ENCODE measurements at regions not wholly inside any gene's neighbourhood (a gene's known extent, or its start where the extent isn't known, plus 50 kb on each side); places are given as distances from the start of the nearest gene placed in this dataset.

DNA sequence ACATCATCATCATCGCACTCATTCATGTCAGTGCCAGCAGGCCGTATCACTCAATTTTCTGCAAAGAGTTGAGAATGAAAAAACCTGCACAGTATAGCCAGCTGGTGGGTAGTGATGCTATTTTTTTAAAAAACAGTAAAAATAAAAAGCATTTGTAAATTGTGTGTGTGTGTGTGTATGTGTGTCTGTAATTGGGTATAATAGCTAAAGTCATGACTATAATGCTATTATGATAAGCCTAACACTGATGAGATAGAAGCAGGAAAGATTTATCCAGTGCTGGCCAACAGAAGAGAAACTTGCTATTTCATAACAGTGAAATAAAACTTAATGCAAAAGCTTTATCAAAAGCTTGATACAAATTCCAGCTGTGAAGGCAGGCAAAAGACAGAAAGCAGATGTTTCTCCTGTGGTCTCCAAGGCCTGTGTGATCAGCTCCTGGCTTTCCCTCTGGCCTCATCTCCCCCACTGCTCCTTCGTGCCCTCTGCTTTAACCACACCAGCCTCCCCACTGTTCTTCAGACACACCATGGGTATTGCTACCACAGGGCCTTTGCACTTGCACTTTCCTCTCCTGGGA lies 206.2 kb upstream of the IRX5 start:
- DNase-seq (ENCODE audit: low spot score), result no peak

GRCh38 chr16:54722210-54722676 lies 208.4 kb upstream of the IRX5 start:
- DNase-seq (ENCODE audit: low spot score), result no peak

DNA sequence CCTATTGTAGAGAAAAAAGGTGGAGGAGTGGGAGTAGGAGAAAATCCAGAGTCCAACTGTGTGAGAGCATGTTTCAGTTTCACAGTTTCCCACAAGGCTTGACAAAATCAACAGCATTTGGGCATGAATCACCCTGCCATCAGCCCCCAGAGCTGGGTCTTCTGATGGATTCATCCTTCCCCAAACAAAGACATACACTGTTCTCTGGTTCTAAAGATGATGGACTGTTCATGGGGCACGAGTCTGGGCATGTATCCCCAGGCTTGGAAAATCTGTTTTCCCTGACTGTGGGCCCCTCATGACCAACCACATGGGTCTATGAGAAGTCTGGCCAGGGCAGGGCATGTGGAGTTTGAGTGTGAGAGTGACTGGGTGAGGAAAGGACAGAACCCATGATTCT lies 210.4 kb upstream of the IRX5 start:
- no peak for DNase-seq (ENCODE audit: low spot score)

GRCh38 chr16:54719624-54720023 lies 211.0 kb upstream of the IRX5 start:
- no peak for DNase-seq (ENCODE audit: low spot score)

DNA sequence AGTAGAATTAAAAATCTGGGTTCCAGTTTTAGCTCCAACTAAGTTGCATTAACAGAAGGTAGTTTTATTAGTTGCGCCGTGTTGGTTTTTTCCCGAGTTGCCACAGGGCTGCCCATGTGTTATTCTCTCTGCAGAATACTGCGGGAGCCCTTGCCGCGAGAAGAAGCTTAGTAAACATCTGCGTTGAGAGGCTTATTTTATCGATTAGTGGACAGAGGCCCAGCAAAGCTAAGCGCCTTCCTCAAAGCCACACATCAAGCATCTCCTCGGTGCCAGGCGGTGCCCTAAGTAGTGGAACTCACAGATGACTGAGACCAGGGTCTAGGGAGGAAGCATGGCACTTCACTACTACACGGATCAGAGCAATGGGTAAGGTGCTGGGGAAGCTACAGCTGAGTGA lies 212.3 kb upstream of the IRX5 start:
- no peak for DNase-seq (ENCODE audit: low spot score)

DNA sequence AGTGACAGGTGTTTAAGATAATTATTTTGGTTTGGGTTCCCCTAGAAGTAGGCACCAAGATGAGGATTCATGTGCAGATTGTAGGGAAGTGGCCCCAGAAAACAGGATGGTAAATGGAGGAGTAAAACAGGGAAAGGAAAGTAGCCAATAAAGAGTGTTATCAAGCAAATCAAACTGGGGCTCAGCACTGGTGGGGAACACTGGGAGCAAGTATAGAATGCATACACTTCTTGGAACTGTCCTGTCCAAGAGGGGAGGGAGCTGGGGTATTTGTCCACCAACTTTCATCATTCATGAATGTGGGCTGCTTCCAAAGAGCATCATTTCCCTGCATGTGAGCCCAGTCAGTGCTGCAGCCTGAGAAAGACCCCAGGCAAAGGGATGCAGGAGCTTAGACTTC lies 215.7 kb upstream of the IRX5 start:
- no peak for DNase-seq (ENCODE audit: low spot score)

GRCh38 chr16:54712866-54713265 lies 217.8 kb upstream of the IRX5 start:
- DNase-seq (ENCODE audit: low spot score), result no peak

DNA sequence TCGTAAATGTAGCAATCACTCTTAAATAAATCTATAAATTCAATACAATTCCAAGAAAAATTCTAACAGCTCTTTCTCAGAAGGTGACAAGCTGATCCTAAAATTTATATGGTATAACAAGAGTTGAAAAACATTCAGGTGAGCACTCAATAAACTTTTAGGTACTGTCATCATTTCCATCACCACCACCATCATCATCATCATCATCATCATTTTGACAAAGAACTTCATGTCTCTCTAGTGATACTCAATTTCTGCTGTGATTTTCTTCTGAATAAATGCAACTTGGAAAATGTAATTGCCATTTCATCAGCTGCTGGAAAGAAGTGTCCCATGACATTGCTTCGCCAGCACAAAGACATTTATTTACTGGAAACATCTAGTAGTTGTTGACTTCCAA lies 222.9 kb upstream of the IRX5 start:
- no peak for DNase-seq (ENCODE audit: low spot score)

GRCh38 chr16:54706406-54706805 lies 224.3 kb upstream of the IRX5 start:
- DNase-seq (ENCODE audit: low spot score), result no peak

GRCh38 chr16:54703339-54703738 lies 227.3 kb upstream of the IRX5 start:
- no peak for DNase-seq (ENCODE audit: low spot score)

DNA sequence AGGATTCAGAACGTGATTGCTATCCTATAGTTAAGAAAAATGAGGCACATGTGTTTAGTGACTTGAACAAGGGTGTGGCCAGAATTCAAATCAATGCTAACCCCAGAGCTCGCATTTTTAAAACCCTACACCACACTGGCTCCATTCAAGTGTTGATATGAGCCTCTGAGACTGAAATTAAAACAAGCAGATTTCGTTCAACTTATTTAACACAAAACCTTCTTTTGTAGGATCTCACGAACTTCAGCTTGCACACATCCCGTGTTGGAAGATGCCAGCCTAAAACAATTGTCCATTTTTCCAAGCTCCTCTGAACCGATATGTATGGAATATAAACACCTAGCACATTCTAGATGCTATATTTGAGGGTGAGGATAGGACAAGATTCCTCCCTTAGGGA lies 231.0 kb upstream of the IRX5 start:
- DNase-seq (ENCODE audit: low spot score), result no peak

DNA sequence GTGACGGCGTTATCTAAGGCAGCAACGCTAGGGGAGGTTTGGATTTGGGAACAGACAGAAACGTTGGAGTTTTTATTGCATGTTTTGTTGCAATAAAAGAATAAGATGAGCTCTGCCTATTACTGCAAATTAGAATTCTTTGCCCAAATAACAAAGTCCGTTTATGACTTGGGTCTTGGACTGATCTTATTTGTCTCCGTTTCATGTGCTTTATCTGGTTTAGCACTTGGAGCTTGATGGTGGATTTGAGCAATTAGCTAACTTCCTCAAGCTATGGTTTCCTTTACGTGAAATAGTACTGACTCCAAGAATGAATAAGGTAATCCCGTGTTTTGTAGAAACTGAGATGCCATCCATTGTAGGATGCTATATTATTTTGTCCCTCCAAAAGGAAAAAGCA lies 233.0 kb upstream of the IRX5 start:
- DNase-seq (ENCODE audit: low spot score), result no peak

DNA sequence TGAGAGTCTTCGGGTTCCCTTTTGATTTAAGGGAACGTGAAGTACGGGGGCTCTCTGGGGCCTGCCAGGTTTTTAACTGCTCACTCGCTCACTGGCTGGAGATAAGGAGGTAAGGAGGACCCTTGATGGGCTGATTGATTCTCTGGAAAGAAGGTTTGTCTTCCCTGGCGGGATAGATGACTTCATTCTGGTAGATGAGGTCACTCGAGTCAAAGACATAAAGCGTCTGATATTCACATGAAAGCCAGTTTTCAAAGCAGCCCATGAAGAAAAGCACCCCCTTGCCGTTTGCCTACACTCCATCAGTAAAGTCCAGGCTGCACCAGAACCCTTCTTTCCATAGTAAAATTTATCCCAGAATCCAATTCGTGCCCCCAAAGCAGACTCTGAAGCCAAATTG lies 233.7 kb upstream of the IRX5 start:
- no peak for DNase-seq (ENCODE audit: low spot score)

- DNase-seq (ENCODE audit: low spot score), result no peak
These were observed 234.1 kb upstream of the IRX5 start for GRCh38 chr16:54696522-54696921.

GRCh38 chr16:54694651-54695050 lies 236.0 kb upstream of the IRX5 start:
- no peak for DNase-seq (ENCODE audit: low spot score)

DNA sequence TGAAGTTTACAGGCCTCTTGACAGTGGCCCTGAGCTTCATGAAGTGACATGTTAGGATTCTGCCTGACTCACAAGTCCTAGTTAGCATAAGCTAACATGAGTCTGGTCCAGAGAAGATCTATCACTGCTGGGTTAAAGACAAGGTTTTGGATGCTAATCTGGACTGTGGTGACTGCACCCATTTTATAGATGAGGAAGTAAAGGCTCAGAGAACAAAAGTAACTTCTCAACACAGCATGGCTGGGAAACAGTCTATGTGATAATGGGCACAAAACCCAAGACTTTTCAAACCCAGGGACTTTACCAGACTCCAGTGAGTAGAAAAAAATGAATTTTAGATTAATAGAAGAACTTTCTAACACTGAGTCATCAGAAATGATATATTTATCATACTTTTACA lies 236.8 kb upstream of the IRX5 start:
- no peak for DNase-seq (ENCODE audit: low spot score)

DNA sequence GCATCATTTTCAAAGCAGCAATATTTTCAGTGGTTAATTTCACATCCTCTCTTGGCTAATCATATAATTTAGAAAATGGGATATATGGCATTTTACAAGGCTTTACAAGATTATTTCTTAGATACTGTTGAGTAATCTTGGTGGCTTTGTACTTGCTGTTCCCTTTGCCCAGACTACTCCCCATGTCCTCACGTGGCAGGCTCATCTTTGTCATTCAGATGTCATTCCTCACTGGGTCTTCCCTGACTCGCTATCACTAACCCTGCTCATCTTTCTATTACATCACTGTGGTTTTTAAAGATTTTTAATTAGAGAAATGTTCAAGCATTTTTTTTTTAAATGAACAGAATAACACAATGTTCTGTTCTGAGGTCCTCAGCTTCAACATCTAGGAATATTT lies 240.0 kb upstream of the IRX5 start:
- DNase-seq (ENCODE audit: low spot score), result no peak

DNA sequence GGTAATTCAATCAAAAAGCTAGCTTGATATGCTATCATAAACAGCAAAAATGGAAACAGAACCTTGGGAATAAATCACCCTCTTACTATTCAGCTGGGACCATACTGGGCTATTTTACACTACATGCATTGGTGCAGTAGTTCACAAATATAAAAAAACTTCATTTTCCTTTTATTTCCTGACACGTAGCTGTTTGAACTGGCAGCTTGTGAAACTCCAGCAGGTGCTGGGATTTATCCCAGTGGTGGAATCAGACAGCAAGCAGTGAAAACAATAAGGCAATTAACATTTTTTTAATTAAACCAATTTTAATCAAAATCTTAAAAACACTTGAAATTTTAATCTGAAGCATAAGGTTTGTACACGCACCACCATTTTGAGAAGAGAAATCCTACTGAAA lies 240.4 kb upstream of the IRX5 start:
- no peak for DNase-seq (ENCODE audit: low spot score)

DNA sequence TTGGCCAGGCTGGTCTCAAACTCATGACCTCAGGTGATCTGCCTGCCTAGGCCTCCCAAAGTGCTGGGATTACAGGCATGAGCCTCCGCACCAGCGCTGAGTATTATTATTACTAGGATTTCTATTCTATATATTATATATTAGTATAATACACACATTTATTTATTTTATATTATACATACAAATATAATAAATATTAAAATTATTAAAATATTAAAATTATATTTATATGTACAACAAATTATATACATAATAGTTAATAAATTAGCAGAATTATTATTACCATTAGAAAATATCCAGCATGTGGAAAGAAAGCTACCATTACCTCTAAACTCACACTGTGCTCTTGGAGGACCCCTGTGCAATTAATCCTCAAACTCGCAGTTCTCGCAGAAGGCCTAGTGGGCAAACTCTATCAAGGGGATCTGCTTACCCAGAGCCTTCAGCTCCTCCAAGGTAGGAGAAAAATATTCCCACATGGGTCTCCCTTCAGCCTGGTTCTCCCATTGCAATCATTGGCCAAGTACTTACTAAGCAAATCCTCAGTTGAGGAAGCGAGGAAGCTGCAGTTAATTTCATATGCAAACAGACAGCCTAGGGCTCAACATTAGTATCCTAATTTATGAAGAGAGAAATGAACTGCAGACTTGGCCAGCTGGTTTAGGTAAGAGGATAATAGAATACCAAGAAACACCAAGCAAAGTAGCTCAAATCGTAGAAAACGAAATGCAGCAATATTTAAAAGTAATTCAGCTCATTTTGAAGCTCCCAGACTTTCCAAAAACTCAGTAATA lies 241.4 kb upstream of the IRX5 start:
- no peak for DNase-seq (ENCODE audit: low spot score)

DNA sequence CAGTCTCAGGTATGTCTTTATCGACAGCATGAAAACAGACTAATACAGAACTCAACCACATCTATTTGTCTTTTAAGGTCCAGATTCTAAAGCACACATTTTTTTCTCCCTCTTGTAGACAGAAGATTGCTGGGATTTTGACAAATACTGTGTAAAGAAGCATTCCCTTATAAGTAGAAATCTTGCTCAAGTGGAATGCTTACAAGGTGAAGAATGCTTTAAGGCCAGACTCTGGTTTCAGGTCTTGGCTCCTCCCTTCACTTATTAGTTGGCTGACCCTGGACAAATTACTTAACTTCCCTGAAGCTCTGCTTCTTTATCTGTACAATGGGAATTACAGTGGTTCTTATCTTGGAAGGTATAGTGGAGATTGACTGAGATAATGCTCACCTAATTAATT lies 242.3 kb upstream of the IRX5 start:
- DNase-seq (ENCODE audit: low spot score), result no peak

DNA sequence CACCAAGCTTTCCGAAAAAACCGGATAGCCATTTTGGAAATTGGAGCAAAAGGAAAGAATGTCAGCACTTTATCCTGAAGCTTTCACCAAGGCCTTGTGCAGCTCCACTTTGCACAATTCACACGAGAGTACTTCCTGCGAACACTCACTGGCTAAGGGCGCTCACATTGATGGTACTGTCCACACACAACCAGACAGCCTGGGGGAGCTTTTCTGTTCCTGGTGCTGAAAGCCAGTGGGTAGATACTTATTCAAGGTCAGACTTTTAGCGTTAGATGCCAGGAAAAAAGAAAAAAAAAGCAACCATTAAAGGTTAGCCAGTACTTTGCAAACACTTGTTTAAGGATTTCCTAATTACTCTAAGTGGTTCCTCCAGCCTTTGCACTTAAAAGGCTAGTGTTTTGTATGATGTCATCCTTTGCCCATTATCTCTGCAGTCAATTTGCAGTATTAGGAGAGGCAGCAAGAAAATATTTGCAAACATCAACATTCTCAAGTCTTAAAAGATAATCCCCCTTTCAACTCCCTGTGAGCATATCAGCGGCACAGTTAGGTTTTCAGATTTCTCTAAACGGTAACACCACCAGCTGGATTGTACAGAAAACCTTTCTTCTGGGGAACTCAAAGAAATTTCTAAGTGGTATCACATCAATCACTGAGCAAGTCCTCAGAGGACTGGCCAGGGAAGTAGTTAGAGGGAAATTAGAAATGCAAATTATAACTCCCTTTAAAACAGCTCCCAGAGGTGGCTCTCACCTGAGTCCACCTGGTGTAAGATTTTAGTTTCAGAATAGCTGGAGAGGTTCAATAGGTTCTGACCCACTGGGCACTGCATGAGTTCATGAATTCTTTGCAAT lies 243.4 kb upstream of the IRX5 start:
- no peak for DNase-seq (ENCODE audit: low spot score)

GRCh38 chr16:54685682-54686081 lies 245.0 kb upstream of the IRX5 start:
- DNase-seq (ENCODE audit: low spot score), result no peak

DNA sequence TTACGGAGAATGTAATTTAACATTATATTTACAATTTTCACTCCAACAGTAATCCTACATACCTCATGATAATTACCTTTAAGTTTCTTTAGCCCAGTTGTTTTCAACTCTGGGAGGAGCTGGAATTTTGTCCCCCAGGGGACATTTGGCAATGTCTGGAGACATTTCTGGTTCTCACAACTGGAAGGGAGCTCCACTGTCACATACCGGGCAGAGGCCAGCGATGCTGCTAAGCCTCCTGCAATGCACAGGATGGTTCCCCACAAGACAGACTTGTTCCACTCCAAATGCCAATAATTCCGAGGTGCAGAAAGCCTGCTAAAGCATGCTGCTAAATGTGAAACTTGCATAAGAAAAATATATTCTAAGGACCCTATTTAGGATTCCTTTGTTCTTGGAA lies 251.1 kb upstream of the IRX5 start:
- no peak for DNase-seq (ENCODE audit: low spot score)

All from HuH-7 (cell line).